GM21367 (cell line): ENCODE measurements at regions not wholly inside any gene's neighbourhood (a gene's known extent, or its start where the extent isn't known, plus 50 kb on each side); places are given as distances from the start of the nearest gene placed in this dataset.
"Not testable (repeated sequence)": the region's sequence is repeated elsewhere in the genome, so short reads cannot be mapped to it uniquely, and the experiment has no call there.

Experiments used
- ATAC-seq: cut with Tn5 transposase; IDR thresholded peaks from one replicate; pipeline ENCODE4 v1.9.1; 2021; ENCODE audit not compliant: unreplicated experiment

DNA sequence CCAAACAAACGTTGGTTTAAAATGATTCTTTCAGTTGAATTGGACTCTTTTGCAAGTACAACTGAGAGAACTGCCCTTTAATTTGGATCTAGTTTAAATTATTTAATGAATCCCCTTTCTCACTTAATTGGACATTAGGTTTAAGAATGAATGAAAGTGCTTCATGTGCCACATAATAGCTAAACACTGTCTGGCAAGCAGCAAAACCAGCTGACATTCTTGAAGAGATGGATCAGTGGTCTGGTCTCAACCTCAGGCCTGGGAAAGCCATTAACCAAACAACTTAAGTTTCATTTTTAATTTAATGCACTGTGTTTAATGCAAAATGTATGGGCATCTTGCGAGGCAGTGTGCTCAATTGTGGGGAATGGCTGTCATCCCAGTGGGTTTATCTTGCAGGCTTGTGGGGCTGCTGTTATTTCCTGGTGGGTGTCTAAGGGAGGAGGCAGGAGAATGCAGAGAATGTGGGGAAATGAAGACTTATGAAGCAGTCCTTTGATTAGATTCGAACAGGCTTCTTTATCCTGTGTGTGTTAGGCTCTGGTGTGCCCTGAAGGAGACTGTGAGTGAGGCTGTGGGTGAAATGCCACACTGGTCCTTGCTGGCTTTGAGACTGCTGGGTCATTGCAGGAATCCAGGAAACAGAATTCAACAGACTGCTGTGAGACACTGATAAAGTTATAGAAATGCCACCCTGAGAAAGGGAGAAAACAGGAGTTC lies 144.1 kb upstream of the PELI2 start:
- no peak for ATAC-seq

DNA sequence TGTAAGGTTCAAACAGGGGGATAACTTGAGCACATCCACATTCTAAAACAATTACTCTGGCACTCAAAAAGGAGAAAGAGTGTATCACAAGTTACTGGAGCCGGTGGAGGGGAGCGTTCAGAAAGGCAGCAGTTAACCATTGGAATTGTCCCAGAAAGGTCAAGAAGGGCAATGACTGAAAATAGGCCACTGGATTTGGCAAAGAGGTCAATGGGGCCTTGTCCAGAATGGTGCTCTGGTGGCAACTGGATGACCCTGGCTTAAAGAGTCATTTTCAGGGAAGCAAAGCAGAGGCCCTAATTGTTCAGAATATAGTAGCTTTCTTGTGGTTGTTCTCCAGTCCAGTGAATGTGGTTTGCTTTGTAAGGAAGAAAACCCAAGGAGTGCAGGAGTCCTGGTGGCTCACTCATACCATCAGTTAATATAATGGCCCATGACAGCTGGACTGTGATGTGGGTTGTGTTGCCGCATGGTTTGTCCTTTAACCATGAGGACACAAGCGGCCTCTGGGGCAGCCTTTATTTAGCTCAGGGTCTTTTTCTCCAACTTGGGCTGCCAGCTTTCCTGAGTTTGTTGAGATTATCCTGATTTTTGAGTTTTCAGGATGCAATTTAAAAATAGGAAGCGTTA lies 142.8 kb upstream of the PELI2 start:
- no peak for ATAC-seq

DNA sequence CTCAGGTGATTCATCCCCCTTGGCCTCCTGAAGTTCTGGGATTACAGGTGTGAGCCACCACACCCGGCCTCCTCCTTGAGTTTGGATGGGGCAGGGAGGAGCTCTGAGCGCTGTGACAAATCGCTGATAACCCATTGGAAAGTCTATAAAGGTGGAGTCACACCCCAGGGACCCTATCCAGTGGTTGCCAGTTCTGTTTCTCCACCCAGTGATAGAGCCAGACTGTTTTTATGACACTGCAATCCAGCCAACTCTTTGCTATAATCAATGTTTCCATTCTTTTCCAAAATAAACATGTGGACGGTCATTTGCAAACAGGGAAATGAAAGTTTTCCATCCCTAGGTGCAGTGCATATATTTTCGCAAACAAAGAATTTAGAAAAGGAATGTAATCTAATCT lies 142.0 kb upstream of the PELI2 start:
- ATAC-seq = no peak

DNA sequence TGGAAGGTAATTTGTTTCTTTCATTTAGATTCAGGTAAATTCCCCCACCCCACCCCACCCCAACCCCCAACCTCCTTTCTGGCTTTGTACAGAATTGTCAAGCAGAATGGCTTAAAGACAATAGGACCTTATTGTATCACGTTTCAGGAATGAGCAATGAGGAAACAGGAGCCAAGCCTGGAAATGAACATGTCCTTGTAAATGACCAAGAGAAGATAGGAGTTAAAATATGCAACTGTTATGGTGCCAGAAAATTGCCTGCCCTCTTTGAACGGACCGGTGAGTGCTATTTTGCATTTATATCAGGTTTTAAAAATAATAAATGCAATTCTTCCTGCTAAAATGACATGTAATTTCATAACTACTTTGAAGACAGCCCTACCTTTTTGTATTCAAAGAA lies 141.6 kb upstream of the PELI2 start:
- ATAC-seq = no peak

DNA sequence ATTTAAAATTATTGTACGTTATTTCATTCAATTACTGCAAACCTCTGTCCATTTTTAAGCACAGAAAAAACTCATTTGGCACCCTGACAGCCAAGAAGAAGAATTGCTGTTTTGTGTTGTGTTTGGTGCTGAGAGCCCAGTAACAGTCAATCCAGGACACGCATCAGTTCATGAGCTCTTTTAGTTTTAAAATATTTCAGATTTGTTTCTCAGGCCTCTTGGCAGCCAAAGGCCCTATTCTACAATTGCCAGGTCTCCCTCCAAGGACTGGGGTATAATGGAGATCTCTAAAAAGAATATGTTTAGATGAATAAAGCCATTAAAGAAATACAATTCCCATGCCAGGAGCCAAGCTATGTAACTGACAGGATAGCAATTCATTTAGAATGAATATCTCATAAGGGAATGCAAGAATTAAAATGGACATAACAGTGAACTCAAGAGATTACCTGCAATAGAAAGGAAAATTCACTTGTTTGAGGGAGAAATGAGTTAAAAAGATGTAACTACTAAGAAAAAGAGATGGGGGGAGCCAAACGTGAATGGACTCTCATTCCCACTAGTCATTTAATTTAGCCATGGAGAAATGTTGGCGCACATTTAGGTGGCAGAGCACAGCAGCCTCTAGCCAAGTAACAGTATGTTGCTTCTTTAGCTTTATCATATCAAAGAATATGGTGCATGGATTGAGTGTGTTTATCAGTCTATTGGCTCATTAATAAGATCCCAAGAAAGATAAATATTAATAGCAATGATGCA lies 140.6 kb upstream of the PELI2 start:
- ATAC-seq = no peak

DNA sequence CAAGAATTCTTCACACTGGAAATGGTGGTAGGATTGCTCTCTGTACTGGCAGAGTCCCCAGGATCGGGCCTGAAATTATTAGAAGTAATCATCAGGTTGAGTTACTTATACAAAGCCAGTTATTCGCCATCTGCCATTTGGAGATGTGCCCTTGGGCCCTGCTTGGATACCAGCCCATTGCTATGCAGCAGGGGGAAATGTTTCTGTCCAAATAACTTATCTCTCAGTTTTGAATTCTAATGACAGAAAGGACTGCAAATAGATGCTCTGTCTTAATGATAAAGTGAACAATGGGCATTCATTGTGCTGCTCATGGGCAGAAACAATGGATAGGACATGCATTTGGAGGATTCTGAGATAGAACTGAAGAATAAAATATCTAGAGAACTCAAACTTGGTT lies 139.1 kb upstream of the PELI2 start:
- ATAC-seq = no peak

DNA sequence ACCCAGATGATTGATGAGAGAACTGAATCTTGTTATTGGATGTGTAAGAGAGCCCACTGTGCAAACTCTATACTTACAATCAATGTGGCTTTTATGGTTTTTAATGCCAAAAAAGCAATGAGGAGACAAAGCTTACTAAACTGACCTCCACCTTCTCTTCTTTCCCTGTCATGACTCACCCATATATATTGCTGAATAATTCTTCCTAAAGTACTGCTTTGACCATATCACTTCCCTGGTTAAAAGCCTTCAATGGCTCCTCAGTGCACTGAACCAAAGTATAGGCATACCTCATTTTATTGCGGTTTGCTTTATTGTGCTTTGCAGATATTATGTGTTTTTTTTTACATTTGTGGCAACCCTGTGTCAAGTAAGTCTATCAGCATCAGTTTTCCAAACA lies 138.4 kb upstream of the PELI2 start:
- no peak for ATAC-seq

DNA sequence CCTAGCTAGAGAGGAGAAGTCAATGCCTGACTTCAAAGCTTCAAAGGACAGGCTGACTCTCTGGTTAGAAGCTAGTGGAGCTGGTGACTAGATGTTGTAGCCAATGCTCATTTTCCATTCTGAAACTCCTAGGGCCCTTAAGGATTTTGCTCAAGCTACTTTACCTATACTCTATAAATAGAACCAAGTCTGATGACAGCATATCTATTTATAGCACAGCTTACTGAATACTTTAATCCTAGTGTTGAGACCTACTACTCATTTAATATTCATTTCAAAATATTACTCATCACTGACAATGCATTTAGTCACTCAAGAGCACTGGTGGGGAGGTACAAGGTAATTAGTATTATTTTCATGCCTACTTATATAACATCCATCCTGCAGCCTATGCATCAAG lies 137.2 kb upstream of the PELI2 start:
- no peak for ATAC-seq

DNA sequence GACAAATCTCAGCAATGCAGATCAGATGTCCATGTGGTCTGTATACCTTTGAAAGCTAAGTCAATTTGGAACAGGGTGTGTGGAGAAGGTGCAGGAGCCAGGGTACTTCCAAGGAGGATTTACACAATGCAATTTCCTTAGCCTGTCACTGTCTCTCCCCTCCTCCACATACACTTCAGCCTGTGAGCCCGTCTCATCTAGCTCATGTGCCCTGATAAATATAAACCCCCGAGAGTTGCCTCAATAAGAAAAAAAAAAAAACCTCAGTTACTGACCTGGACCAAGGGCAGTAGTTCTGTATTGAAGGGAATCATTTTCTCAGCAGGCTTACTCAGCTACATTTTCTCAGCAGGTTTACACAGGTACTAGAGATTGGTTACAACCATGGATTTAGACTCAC lies 132.1 kb upstream of the PELI2 start:
- no peak for ATAC-seq

DNA sequence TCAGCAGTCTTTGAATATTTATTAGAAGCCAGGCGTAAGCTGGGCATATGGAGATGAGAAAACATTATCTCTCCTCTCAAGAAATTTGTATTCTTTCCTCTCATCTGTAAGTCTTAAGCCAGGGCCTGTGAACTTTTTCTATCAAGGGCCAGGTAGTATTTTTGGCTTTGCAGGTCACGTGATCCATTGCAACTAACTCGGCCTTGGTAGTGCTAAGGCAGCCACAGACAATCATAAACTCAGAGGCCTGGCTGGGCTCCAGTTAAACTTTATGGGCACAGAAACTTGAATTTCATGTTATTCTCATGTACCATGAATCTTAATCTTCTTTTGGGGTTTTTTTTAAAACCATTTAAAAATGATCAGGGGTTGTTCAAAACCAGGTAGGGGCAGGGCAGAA lies 117.4 kb upstream of the PELI2 start:
- no peak for ATAC-seq

DNA sequence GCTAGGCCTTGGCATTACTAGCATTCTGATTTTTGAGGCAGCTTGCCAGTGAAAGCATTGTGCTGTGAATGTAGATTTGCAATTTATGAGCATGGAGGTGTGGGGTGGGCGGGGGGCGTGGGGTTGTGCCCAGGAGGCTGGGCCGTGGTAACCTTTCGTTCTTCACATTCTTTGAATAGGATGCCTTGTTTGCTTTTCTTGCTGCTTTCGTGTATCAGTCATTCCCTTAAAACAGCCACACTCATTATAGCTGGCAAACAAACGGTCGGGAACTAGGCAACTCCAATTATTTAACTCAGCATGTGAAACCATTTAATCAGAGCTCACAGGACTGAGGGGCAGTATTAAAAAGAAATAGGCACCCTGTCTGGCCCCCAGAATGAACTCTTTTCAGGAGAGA lies 115.9 kb upstream of the PELI2 start:
- ATAC-seq = no peak

DNA sequence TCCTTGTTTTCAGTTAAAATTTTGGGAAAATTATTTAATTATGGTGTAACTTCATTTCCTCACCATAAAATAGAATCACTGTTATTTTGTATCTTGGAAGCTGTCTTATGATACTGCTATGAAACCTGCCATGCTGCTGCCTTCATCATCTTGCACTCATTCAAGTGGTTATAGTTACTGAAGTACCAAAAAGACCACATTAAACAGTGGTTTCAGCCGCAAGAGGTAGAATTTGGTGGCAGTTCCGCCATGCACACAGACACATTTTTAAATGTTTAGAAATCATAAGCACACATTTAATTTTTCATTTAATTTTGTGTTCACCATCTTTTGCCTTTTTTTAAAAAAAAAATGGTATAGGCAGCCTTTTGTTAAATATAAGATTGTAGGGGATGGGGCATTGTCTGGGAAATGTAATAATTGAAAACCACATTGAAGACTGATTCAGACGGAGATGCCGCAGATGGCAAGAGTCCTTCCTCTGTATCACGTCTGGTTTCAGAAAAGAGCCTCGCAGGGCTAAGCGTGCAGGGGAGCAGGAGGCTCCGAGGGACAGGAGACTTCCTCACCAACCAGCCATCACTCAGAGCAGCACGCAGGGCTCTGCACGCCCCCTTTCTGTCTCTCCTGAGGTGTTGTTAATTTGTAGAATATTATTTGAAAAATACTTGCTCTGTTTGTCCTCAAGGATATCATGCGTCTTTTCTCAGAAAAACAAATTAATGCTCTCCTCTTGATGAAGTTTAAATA lies 115.2 kb upstream of the PELI2 start:
- peak; percentile 63 for ATAC-seq

DNA sequence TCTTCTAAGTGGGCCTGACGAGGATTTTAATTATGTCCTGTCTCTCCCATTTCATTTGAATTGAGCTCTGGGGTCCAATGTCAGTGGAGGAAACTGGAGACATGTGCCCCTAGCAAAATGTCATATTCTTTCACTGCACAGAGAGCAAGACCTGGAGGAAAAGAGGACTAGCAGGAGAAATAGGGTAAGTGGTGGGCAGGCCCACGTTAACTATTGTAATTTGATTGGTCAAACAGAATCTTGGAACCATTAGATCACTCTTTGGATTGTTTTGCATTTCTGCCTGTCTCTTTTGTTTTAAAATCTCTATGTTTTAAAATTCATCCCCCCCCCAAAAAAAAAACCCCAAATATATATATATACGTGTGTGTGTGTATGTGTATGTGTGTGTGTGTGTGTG lies 113.9 kb upstream of the PELI2 start:
- ATAC-seq = no peak

DNA sequence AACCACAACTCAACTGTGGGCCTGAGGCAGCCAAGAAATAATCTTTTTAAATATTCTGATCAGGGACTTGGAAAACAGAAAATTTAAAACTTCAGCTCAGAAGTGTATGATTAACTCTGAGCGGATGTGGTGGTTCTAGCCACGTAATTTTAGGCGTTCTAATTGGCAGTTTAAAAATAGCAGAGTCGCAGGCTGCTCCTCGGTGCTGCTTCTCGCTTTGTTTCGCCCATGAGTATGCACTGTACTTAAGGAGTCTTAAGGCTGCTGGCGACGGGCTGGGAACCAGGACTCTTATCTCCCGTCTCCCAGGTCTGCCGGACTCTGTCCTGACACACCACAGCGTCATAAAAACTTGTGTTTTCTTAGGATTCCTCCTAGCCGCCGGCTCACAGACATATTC lies 113.4 kb upstream of the PELI2 start:
- ATAC-seq = peak; percentile 76

DNA sequence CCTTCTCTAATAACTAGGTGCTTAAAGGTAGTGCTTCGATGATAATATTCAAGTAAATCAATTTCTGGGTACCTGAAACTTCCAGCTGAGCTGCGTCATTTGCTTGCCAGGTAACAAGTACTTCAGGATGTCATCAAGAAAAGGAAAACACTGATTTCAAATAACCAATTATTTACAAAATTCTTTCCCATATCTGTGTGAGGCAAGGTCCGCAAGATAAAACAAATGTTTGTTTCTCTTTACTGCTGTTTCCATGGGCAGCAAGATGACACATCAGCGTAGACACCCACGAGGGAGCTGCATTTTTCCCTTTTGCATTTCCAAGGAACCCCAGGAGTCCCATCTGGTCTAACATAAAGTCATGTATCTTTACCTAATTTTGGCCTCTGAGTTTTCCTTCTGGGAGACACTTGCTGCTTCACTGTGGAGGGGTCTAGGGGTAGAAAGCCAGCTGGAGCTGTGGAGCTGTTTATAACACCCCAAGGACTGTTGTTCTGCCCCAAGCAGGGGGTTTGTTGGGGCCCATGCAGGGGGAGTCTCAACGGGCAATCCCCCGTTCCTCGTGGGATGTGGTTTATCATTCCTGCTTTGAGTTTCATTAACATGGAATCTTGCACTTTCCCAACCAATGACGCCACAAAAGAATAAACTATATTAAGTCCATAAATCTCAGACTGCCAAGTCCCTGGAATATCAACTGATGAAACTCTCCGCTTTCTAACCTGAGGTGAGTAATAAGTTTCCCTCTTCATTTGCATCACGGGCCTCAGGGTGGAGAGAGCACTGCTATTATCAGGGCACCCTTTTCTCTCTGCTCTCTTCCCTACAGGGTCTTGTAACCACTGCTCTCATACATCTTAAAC lies 112.8 kb upstream of the PELI2 start:
- no peak for ATAC-seq

DNA sequence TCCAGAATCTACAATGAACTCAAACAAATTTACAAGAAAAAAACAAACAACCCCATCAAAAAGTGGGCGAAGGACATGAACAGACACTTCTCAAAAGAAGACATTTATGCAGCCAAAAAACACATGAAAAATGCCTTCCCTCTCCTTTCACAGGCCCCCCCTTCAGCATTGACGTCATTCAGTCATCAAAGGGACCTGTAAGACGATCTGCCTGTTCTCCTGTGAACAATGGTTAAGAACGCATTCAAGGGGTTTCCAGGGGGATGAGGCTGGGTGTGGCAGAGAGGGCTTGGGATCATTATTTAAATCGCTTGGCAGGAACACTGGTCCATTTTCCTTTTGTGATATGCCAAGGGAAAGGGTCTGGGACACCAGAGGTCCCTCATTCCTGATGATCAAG lies 110.7 kb upstream of the PELI2 start:
- ATAC-seq = not testable (repeated sequence)

DNA sequence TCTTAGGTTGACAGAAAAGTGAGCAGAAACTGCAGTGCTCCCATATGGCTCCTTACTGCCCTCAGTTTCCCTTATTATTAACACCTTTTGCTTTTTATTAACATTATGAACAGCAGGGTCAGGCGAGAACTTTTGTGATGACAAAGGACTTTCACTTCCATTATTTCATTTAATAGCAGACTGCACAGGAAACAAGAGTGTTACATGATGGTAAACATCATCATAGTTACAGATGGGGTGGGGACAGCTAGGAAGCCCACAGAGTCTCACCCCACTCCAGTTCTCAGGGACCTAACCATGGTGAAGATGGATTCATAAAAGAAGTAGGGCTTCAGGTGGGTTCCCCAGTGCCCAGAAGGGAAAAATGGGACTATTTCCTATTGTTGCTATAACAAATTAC lies 110.1 kb upstream of the PELI2 start:
- ATAC-seq = no peak

DNA sequence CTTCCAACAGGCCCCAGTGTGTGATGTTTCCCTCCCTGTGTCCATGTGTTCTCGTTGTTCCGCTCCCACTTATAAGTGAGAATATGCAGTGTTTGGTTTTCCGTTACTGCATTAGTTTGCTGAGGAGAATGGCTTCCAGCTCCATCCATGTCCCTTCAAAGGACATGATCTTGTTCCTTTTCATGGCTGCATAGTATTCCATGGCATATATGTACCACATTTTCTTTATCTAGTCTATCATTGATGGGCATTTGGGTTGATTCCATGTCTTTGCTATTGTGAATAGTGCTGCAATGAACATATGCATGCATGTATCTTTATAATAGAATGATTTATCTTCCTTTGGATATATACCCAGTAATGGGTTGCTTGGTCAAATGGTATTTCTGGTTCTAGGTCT lies 109.5 kb upstream of the PELI2 start:
- not testable (repeated sequence) for ATAC-seq

DNA sequence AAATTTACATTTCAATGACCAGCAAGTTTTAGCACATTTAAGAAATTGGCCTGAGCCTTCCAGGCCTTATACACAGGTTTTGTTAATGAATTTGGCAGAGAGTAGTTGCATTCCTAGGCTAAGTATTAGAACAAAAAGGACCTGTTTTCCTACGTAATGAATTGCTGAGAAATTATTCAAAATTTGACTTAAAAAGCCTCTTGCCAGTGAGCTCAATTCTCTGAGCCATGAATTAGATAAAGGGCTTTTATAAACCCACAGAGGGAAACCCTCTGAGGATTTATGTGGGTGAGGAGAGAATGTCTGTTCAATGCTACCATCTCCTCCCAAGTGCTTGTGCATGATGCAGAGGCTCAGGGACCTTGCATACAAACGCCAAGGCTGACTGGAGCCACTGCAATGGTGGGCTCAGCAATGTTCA lies 94.5 kb upstream of the PELI2 start:
- no peak for ATAC-seq

DNA sequence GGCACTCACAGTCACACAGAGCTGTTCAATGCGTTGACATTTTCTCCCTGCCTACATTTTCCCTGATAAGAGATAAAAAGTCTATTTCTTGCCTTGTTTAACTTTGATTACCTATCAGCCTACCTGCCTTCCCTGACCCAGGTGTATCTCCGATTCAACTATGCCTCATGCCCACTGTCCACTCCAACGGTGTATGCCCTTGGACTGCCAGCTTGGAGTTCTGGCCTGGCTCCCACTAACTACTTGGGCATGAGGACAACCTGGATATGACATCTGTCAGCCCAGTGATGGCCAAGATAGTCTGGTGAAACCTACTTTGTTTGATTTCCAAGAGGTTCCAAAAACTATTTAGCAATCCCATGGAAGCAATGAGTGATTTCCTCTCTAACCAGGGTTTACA lies 93.0 kb upstream of the PELI2 start:
- ATAC-seq = no peak

DNA sequence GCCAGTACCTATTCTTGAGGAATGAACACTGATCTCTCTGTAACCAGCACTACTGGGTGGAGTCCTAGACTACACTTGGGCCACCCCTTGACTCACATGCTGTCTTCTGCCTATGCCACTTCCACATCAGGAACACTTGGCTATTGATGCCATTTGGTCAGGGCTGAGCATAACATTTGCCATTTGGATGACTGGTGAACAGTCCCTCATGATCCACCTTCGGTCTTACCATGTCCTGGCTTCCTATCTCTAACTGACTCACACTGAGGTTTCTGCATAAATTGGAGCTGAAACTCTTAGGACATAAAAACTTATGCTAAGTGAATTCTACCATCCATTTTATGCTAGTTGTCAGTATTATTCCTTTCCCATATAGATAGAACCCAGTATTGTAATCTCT lies 91.7 kb upstream of the PELI2 start:
- ATAC-seq = no peak
